Stimulated activated CD8-positive, alpha-beta memory T cell treated with anti-CD3 and anti-CD28 coated beads, Interleukin-4, amount 100 ng/mL, for 24 hours (primary cell): ENCODE measurements at regions not wholly inside any gene's neighbourhood (a gene's known extent, or its start where the extent isn't known, plus 50 kb on each side); places are given as distances from the start of the nearest gene placed in this dataset.
"Not testable (repeated sequence)": the region's sequence is repeated elsewhere in the genome, so short reads cannot be mapped to it uniquely, and the experiment has no call there.

ENCODE experiments used
- DNase-seq: peaks from one replicate; pipeline ENCODE4 v3.0.0-alpha.2; 2020; ENCODE audit warnings: low read depth

GRCh38 chr2:14752295-14752694, 119.8 kb downstream of the LRATD1 start:
- no peak for DNase-seq

DNA sequence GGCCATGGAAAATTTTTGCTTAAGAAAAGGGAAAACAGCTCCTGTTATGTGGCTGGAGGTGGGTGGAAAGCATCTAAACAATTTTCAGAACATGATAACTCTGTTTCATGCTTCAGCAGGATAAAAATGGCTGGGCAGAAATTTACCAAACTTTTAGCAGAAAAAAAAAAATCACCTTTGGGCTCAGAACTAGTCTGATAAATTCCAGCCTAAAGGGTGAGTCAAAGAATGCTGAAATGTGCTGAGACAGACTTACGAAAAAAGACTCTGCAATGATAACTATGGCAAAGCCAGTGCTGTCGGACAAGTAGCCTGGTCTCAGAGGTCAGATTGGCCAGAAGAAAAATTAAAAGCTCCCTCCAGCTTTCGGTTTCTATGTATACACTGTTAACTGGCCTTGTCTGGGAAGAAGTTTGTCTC, 123.6 kb downstream of the LRATD1 start:
- no peak for DNase-seq

- no peak for DNase-seq
Observed at GRCh38 chr2:14756981-14757657, 124.6 kb downstream of the LRATD1 start.

GRCh38 chr2:14759082-14759481, 126.6 kb downstream of the LRATD1 start:
- no peak for DNase-seq

DNA sequence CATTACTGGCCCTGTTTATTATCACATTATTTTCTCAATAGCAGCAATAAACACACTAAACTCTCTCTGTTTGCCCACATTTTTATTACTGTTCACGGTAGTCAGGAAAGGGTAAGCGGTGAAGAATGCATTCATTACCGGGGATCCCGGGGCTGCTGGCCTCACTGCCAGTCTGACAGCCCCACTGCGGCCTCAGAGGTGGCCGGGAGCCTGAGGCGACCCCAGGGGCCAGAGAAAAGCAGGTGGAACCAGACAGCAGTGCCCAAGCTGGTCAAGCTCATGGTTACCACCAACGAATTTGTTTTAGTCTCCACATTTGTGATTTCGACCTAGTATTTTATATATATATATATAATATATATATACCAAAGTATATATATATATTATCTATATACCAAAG, 127.7 kb downstream of the LRATD1 start:
- no peak for DNase-seq

DNA sequence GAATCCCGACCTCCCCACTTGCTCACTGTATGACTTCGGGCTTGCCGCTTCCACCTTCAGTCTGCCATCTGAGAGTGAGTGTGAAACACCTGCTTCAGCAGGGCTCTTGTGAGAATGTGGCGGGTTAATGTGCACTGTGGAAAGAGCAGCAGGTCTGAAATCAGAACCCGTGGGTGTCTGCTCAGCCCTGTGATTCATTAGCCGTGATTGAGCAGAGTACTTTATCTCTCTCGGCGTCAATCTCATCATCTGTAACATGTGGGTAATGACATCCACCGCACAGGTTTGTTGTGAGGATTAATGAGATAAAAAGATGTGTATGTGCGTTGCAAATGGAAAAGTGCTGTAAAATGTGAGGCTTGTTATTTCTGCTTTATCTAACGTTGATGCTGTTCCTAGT, 128.6 kb downstream of the LRATD1 start:
- DNase-seq: no peak

GRCh38 chr2:14773696-14774095, 141.2 kb downstream of the LRATD1 start:
- DNase-seq: no peak

- no peak for DNase-seq
Observed at GRCh38 chr2:14774436-14774968, 142.0 kb downstream of the LRATD1 start.

DNA sequence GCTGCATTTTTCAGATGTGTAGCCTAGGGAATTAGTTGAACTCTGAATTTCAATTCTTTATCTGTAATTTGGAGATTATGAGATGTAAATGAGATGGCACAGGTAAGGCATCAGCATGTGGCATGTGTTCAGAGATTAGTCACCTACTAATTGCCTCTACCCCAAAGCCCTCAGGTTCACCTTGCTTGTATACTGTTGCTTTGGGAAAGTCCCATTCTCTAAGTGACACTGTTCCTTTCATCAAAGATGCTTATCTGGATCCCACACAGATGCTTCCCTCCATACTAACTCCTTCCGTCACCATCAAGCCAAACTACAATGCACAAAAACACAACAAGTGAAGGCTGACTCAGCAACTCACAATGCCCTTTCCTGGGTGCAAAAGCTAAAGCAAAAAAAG, 143.7 kb downstream of the LRATD1 start:
- DNase-seq: no peak

DNA sequence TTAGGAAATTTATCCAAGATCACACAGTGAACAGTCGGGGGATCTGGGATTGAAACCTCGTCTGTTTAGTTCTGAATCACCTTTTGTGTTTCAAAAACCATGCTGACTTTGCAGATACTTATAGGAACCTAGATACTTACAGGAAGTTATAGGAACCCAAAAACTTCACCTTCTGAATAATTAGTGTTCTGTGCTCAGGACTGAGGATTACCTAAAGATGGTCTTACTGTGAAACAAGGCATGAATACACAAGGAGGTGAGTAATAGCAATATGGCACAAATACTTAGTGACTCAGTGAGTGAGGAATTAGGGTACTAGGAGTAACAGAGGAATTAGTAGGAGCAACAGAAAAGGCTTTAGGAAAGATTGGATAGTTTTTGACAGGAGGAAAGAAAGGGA, 145.5 kb downstream of the LRATD1 start:
- no peak for DNase-seq

GRCh38 chr2:14779252-14779651, 146.7 kb downstream of the LRATD1 start:
- DNase-seq: no peak

DNA sequence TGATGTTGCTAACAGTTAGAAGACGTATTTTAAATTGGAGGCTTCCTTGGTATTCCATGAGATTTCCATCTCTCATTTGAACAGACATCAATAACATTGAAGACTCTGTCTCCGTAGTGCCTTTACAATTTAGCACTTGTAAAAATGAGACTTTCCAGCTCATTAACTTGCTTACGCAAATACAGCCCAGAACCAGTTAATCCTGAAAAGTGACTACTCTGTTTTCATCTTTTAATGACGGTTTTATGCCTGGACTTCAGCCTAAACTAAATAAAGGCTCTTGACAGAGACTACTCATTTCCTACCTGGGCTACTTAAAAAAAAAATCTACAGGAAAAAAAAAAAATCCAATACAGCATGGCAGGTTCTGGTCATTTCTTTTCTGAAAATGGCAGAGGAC, 148.6 kb downstream of the LRATD1 start:
- DNase-seq: no peak

GRCh38 chr2:14788814-14789213, 156.3 kb downstream of the LRATD1 start:
- DNase-seq: not testable (repeated sequence)

GRCh38 chr2:14790041-14790640, 157.6 kb downstream of the LRATD1 start:
- DNase-seq: no peak

DNA sequence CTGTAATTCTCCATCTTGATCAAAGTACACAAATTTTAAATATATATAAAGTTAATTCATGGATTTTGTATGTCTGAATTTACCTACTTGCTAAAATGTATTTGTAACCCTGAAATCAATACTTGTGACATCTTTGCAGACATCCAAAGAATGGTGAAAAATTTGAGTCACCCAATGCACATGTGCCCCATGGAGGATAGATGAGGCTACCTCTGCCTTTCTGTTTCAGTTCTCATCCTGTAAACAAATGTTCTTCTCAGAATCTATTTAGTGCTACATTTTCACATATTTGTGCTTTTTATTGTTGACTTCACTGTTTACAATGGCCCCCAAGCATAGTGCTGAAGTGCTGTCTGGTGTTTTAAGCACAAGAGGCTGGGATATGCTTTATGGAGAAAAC, 171.5 kb downstream of the LRATD1 start:
- DNase-seq: no peak

- DNase-seq: no peak
Observed at GRCh38 chr2:14804902-14805301, 172.4 kb downstream of the LRATD1 start.

DNA sequence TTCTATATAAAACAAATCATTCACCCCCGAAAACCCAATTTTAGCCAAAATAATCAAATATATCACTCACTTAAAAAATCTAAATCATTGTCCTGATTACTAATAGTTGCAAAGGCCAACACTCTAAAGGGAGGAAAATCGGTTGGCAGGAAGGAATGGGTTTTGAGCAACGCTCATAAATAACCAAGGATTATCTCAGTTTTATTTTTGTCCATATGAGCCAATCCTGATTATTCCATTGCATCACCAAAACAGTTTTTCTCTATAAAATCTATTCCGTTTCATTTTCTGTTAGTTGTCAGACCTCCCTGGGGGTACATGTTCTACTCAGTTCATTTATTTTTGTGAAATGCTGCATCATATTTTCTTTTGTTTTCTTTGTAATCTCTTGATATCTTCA, 174.1 kb downstream of the LRATD1 start:
- DNase-seq: no peak

DNA sequence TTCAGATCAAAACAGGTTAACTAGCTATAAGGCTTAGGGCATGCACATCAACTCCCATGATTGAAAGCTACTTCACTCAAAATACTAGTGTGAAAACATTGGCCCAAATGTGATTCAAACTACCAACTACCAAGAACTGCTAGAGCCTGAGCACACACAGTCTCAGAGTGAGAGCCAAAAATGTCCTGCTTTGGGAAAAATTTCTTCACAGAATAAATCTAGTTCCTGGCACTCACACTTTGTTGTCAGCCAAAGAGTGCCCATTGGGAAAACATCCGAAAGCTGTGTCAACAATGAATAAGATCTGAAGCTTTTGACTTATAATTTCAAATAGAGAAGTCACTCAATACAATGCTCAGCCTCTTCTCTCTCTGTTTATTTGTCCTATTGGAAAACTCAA, 182.7 kb downstream of the LRATD1 start:
- no peak for DNase-seq

- DNase-seq: no peak
Observed at GRCh38 chr2:14816069-14817060, 183.8 kb downstream of the LRATD1 start.

DNA sequence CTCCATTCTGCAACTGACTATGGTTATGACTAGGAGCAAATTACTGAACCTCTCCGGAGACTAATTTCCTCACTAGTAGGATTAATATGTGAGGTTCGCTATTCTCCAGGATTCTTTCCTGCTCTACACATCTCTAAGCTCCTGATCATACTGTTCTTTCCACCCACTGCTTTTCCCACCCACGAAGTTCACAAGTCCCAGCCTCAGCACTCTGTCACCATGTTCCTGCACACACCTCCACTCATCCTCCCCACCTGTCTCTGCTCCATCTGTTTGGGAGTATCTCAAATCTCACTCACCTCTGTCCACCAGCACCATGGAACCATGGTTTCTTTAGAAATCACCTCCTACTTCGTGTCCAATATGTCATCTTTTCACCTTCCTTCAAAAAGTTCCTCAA, 185.3 kb downstream of the LRATD1 start:
- no peak for DNase-seq

DNA sequence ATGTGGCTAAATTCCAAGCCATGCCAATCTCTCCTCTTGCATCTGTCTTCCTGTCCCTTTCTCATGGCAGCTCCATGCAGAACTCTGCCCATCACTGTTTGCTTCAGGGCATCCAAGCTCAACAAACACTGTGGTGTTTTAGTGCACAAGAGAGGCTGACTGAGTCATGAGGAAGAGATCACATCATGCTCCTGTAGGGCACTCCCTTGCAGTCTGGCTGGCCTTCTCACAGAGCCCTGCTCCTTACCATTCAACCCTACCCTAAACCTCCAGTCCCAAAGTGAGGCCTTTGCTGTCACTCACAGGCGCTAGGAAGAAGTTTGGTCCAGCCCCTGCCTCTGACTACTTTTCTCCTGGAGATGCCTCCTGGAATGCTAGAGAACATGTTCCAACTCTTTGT, 194.0 kb downstream of the LRATD1 start:
- DNase-seq: no peak

- DNase-seq: no peak
Observed at GRCh38 chr2:14827226-14828023, 194.9 kb downstream of the LRATD1 start.
